GM18867 (cell line): ENCODE measurements at regions not wholly inside any gene's neighbourhood (a gene's known extent, or its start where the extent isn't known, plus 50 kb on each side); places are given as distances from the start of the nearest gene placed in this dataset.
"Not testable (repeated sequence)": the region's sequence is repeated elsewhere in the genome, so short reads cannot be mapped to it uniquely, and the experiment has no call there.

Source experiments
- ATAC-seq: cut with Tn5 transposase; IDR thresholded peaks from one replicate; pipeline ENCODE4 v1.9.1; 2021; ENCODE audit warnings: mild to moderate bottlenecking, moderate library complexity; ENCODE audit not compliant: unreplicated experiment

DNA sequence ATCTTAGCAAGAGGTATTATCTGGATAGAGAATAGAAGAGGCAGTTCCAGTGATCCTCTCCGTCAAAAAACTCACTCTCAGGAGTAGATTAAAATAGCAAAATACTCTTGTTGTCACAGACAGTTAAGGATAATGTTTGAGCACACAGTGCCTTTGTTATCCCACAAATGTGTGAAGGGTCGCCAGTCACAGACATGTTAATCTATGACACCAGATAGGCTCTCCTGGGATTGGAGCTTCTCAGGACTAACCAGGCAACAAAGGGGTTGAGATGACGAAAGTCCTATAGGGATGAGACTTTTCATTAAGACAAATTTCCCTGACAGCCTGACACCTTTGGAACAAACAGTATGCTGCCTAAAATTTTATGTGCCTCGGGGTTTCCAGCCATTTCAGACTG is 1947.1 kb downstream of the OLFM4 start:
- ATAC-seq: no peak

DNA sequence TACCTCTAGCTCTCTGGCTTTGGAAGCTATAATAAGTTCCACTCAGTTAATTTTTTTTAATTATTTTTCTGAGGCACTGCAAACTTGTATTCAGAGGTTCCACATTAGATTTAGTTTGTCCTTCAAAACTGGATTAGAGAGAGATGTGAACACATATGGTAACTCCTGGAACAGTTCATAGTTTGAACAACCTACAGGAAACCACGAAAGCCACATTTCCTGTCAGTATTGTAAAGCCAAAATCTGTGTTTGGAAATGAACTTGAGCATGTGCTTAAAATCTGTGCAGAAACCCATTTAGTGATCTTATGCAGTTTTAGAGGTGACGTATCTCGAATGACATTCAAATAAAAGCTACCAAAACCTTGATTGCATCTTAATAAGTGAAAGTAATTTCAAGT is 1952.0 kb downstream of the OLFM4 start:
- no peak for ATAC-seq

DNA sequence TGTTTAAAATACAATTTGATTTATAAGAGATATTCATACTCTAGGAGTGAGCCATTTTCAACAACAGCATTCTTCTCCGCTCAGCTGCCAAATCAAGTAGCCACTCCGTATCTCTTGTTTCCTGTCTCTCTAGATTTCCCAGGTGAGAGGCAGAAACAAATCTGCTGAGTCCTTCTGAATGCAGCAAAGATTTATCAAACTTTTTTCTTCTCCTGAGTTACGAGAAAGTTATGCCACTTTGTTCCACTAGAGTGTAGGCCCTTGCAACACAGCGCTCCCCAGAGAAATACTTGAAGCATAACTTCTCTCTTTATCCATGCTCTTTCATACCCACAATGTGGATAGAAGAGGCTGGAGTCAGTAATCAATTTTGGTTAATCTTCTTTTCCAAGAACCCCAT is 1960.8 kb downstream of the OLFM4 start:
- no peak for ATAC-seq

DNA sequence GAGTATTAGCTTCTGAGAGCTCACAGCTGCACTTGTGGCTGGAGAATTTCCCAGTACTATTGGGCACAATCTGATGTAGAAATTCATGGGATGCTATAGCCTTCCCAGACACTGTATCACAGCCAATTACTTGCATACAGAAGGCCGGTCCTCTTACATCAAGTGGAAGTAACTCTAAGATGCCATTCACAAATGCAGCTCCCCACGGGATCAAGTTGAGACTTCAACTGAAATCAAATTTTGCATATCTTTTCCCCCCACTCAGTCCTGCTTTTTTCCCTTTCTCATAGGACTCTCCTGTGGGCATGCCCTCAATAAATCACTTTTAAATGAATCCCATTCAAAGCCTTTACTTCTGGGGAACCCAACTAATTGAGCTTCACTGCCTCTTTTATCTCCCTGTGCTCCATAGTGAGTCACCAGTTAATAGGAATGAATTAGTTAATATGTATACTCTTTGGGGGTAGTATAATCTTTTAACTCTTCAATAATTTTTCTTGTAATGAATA is 1970.8 kb downstream of the OLFM4 start:
- no peak for ATAC-seq

GRCh38 chr13:55000043-55000442 is 1971.4 kb downstream of the OLFM4 start:
- no peak for ATAC-seq

DNA sequence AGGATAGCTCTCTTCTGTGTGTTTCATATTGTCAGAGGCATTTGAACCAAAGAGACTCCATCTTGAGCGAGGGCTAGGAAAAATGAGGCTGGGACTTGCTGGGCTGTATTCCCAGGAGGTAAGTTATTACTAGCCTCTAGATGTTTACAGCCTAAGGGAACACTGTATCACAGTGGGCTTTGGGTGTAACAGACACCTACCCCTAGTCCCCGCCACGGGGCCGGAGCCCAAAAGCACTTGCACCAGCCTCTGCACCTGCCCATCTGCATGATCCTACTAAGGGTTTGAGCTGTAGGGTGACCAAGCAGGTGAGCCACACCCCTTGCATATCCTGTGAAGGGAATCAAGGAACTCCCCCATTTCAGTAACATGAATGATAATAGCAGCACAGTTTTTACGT is 1972.2 kb downstream of the OLFM4 start:
- no peak for ATAC-seq

GRCh38 chr13:55001881-55002280 is 1973.3 kb downstream of the OLFM4 start:
- ATAC-seq: no peak

DNA sequence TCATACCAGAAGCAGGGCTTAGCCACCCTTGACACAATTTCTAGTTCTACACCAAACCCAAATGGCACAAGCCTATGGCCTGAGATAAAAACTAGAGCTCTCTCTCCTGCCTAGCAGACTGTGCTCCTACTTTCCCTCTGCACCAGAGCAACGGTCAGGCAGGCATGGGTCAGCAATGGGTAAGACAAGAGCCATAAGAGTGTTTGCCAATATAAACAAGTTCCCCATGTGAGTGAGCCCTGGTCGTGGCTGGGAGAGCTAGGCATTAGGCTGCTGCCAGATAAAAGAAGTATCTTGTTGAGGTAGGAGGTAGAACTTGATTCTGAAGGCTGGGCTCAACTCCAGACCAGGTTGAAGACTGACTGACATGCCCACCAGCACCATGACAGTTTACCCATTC is 1979.1 kb downstream of the OLFM4 start:
- no peak for ATAC-seq

DNA sequence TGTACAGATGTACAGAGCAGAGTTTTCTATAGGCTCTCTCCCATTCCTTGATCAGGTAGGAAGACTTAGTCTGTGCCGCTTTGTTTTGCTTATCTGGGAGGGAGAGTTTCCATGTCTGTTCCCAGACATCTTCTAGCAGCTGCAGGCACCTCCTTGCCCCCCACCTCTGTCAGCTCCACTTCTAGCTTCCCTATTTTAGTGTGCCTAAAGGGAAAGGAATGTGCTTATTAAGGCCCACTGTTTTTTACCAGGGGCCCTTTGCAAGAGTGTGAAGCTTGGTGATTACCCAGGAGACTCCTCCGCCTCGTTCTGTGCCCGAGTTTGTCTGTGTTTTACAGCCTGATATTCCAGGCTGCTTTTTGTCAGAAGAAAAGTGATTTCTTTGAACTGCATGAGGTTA is 1984.4 kb downstream of the OLFM4 start:
- no peak for ATAC-seq

GRCh38 chr13:55029280-55029679 is 2000.7 kb downstream of the OLFM4 start:
- ATAC-seq: no peak

- ATAC-seq: no peak
Observed at GRCh38 chr13:55038230-55038629, 2009.6 kb downstream of the OLFM4 start.

- not testable (repeated sequence) for ATAC-seq
Observed at GRCh38 chr13:55053891-55054550, 2025.4 kb downstream of the OLFM4 start.

- ATAC-seq: not testable (repeated sequence)
Observed at GRCh38 chr13:55055666-55056065, 2027.1 kb downstream of the OLFM4 start.

DNA sequence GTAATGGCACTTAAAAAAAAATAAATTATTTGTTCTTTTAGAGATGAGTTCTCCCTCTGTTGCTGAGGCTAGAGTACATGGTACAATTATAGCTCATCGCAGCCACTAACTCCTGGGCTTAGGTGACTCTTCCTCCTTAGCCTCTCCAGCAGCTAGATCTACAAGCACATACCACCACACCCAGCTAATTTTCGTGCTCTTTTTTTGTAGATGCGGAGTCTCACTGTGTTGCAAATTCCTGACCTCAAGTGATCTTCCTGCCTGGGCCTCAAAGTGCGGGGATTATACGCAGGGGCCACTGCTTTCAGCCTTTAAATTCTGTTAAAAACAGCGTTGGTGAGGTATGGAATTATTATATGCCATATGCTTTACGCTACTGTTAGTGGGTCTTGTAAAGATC is 2034.0 kb downstream of the OLFM4 start:
- no peak for ATAC-seq

- no peak for ATAC-seq
Observed at GRCh38 chr13:55067946-55068345, 2039.3 kb downstream of the OLFM4 start.

GRCh38 chr13:55069746-55070145 is 2041.1 kb downstream of the OLFM4 start:
- no peak for ATAC-seq

- ATAC-seq: no peak
Observed at GRCh38 chr13:55073000-55073399, 2044.4 kb downstream of the OLFM4 start.

DNA sequence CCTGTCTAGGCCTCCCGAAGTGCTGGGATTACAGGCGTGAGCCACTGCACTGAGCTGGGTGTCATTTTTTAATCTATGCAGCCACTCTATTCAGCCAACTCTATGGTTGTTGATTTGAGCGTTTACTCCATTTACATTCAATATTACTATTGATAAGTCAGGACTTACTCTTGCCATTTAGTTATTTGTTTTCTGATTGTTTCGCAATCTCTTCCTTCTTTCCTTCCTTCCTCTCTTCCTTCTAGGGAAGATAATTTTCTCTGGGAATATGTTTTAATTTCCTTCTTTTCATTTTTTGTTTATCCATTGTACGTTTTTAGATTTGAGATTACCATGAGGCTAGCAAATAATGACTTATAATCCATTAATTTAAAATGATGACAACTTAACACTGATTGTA is 2056.0 kb downstream of the OLFM4 start:
- no peak for ATAC-seq

DNA sequence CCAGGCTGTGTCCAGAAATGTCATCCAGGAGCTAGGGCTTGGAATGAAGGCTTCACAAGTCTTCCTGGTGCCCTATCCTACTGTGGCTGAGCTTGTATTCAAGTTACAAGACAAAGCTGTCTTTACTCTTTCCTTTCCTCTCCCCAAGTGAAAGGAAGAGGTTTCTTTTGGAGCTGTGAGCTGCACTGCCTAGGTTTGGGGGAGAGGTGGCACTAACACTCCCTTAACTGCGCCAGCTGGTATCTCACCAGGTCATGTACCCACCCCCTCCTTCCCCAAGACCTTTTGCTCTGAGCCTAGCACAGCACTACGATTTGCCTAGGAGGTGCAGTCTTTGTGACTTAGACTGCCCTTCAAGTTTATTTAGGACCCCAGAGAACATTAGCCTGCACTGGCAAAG is 2053.6 kb upstream of the PRR20A start:
- ATAC-seq: no peak

DNA sequence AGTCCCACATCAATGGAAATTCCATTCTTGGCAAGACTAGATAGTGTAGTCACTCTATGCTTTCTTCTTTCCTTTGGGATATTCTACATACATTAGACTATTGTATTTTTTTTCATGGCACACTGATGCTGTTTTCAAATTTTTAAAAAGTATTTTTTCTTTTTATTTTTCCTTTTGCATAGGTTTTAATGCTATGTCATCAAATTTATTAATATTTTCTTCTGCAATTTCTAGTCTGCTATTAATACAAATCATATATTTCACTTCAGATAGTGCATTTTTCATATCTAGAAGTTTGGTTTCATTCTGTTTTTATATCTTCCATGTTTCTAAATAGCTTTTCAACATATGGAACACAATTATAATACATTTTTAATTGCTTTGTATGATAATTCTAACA is 2050.1 kb upstream of the PRR20A start:
- ATAC-seq: no peak

- ATAC-seq: no peak
Observed at GRCh38 chr13:55091172-55091571, 2049.5 kb upstream of the PRR20A start.

DNA sequence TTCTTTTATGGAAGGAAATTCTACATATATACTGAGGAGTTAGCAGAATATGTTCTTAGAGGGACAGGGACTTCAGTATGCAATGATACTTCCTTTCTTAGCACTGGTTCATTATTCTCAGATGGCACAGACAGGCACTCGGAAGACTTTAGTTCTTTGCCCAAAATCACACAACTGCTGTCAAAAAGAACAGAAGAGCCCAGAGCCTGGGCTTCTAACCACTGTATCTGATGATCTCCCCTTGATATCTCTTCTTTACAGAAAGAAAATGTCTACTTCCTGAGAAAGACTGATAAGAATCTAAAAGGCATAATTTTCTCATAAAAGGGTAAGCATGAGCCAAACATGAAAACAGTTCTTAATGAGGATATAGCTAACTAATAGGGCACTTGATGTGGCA is 2034.2 kb upstream of the PRR20A start:
- ATAC-seq: no peak

DNA sequence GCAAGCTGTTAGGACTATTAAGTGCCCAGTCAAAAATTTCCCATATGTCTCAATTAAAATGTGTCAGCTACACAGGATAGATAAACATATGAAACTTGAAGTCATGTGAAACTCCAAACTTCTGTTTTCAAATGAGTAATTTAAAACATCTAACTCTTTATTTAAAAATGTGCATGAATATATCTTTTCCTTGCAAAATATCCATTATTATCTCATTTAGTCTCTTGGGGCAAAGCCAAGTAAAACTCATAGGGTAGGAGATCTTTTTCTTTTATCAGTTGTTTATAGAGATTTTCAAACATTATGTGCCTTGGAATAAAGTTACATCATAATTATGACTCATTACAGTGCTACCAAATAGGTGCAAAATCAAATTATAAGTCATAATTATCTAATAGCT is 2020.1 kb upstream of the PRR20A start:
- ATAC-seq: no peak
